ENCODE measurements at regions not wholly inside any gene's neighbourhood (a gene's known extent, or its start where the extent isn't known, plus 50 kb on each side); places are given as distances from the start of the nearest gene placed in this dataset.

DNA sequence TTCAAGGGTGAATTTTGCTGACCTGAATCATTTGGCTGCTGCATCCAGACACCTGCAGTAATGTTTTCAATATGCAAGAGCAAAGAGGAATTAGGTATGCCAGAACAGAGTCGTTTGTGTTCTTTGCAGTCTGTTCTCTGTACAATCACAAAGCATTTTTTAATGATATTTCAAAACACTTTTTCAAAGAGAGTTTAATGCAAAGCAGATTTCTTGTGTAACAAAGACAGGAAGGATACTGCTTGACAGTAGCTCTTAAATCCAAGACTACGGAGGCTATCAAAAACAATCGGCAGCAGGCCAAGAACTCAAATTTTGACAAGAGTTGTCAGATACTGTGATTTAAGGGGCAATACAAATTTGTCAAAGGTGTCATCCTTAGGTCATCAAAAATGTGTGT is 341.9 kb downstream of the GADD45G start:
- TF ChIP-seq, protein P1, sequence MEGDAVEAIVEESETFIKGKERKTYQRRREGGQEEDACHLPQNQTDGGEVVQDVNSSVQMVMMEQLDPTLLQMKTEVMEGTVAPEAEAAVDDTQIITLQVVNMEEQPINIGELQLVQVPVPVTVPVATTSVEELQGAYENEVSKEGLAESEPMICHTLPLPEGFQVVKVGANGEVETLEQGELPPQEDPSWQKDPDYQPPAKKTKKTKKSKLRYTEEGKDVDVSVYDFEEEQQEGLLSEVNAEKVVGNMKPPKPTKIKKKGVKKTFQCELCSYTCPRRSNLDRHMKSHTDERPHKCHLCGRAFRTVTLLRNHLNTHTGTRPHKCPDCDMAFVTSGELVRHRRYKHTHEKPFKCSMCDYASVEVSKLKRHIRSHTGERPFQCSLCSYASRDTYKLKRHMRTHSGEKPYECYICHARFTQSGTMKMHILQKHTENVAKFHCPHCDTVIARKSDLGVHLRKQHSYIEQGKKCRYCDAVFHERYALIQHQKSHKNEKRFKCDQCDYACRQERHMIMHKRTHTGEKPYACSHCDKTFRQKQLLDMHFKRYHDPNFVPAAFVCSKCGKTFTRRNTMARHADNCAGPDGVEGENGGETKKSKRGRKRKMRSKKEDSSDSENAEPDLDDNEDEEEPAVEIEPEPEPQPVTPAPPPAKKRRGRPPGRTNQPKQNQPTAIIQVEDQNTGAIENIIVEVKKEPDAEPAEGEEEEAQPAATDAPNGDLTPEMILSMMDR (IDR thresholded peaks at IDR 0.05; ENCODE audit: low read length): no peak
- no peak for TF ChIP-seq EZH2 (IDR thresholded peaks at IDR 0.05; ENCODE audit: borderline replicate concordance, low read length)

All from OCI-LY1 (cell line).